ENCODE measurements at regions not wholly inside any gene's neighbourhood (a gene's known extent, or its start where the extent isn't known, plus 50 kb on each side); places are given as distances from the start of the nearest gene placed in this dataset.

DNA sequence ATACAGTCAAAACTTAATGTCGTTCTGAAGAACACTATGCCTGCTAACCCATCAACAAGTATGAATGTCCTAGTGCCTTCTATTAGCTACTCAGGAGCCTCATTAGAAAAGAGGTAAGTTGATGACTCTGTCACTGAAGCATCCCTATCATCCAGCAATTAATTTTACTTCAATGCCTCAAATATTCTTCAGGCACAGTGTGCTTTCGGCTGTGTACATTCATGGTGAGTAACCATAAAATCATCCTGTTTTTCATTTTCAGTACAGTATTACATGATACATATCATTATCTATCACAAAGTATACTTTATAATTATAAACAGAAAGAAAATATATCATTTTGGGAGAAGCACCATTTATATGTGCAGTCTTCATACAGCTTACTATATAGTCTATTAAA is 495.5 kb upstream of the ZWINT start:
- no peak for DNase-seq (ENCODE audit: low read depth)

DNA sequence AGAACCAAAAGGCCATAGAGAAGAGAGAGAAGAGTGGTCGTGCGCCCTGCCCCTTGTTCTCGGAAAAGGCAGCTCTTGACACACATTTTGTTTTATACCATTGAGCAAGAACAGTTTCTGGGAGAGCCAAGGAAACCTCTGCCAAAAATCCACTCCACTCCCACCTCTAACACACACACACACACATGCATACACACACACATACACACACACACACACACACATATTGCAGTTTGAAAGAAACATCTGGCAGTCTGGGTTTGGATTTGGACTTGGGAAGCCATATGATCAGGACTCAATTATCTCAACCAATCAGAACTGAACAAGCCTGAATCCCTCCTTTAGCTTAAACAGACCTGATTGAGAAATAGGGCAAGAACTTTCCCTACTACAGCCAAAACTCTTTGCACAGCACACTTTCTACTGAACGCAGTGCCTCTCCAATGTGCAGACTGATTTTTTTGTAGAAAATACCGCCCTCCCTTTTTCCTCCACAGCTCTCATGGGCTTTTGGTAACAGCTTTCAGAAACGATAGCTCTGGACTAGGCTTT is 484.0 kb upstream of the ZWINT start:
- DNase-seq (ENCODE audit: low read depth) = no peak

DNA sequence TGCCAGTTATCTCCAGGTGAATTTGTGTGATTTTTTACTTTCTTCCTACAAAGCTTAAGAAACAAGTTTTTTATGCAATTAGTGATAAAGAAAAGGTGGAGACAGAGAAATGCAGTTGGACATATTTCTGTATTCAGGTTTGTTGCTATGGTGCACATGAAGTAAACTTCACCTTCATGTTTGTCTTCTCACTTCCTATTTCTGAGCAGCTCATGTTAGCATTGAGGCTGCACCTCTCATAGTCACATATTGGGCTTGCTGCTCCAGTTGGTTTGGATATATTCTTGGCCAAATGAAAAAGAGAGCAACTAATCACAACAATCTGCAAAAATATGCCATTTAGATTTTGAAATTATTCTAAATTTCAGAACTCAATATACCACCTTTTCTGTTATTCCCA is 475.6 kb upstream of the ZWINT start:
- no peak for DNase-seq (ENCODE audit: low read depth)

DNA sequence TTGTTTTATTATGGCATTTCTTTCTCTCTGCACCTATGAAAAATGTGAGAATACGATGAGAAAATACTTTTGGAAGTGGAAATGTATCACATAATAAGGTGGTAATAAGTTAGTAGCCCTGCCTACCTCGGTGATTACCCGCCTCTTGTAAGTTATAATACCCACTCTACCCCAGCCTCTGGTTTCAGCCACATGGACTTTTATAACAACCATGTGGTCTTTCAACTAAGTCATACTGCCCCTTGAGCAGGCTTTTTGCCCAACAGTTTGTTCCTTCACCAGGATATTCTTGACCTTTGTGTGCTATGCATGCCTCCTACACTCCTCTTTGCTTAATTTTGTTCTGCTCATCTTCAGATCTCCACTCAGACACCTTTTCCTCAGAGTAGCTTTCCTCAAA is 470.6 kb upstream of the ZWINT start:
- DNase-seq (ENCODE audit: low read depth) = no peak

DNA sequence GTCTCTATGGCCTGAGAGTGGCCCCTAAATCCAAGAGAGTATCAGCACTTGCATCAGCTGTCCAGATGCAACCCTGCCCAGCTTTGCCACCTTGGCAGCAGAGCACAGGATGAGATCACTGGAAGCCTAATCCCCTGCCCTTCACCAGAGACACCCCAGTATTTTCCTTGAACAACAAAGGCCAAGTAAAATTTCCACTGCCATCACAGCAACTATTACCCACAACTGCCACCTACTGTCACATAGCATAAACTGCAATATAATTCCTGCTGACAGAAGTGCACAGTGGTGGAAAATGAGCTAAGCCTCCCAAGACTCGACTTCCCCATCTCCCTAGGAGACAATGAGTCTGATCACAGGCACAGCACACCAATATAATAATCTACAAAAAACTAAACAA is 462.8 kb upstream of the ZWINT start:
- DNase-seq (ENCODE audit: low read depth) = no peak

DNA sequence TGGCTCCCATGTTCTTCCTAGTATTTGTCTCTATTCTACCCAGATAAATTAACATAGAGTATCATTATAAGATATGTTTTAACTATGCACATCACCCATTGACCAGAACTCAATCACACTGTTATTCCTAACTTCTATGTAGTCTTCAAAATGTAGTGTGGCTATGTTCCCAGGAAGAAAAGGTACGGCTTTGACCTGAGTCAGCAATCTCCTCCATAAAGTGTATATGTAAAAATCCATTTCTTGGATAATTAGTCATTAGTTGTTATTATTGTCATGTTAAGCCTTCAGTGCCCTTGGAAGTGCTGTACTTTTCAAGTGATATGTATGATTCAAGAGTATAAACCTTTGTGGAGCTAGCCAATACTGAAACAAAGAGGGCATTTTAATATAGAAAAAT is 444.0 kb upstream of the ZWINT start:
- no peak for DNase-seq (ENCODE audit: low read depth)

DNA sequence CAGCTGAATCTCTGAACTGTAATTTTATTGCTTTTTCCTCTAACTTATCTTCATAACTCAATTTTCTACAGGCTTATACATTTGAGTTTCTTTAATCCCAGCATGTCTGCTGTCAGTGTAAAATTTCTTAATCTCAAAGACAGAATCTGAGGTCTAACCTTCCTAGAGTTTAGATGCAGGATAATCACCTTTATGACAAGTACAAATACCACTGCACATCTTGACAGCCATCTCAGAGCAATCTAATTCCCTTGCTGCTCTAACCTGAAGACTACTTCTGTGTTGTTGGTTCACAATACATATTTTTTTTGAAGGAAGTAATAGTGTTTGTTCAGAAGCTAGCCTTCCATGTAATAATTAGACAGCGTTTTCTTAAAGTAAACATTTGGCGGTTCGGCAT is 424.2 kb upstream of the ZWINT start:
- no peak for DNase-seq (ENCODE audit: low read depth)

DNA sequence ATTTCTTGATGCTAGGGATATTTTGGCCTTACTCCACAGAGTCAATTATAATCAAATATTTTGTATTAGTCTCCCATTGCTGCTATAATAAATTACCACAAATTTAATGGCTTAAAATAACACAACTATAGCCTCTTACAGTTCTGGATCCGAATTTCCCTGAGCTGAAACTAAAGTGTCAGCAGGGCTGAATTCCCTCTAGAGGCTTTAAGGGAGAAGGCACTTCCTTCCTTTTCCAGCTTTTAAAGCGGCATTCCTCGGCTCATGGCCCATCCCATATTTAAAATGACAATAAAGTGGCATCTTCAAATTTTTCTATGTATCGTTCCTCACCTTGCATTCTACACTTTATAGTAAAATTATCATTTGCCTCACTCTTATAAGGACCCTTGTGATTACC is 421.4 kb upstream of the ZWINT start:
- DNase-seq (ENCODE audit: low read depth) = no peak

DNA sequence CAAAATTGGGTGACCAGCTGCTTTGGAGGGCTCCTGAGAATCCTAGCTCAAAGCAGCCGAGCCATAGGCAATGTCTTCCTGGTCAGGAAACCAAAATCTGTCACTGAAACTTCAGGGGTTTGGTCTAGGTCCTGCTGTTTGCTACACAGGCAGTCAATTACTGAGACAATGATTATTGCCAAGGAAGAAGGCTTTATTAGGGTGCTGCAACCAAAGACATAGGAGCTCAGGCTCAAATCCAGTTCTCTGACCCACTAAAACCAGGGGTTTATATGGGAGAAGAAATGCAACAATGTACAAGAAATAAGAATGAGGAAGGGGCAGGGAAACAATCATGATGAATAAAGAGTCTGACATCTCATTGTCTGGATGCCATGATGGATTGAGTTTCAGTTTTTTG is 410.3 kb upstream of the ZWINT start:
- DNase-seq (ENCODE audit: low read depth) = no peak

DNA sequence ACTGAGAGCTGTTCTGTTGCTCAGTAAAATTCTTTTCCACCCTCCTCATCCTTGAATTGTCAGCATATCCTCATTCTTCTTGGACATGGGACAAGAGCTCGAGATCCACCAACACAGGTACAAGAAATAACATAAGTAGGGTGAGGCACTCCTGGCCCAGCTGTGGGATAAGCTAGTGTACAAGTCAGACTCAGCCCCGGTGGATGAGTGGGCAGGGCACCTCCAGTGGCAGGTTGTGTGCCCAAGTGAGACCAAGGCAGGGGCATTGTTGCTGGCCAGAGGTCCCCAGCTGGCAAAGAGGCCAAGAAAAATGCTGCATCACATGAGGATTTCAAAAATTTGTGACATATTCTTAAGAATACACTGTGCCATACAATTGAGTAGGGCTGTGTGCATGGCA is 402.0 kb upstream of the ZWINT start:
- DNase-seq (ENCODE audit: low read depth) = no peak

DNA sequence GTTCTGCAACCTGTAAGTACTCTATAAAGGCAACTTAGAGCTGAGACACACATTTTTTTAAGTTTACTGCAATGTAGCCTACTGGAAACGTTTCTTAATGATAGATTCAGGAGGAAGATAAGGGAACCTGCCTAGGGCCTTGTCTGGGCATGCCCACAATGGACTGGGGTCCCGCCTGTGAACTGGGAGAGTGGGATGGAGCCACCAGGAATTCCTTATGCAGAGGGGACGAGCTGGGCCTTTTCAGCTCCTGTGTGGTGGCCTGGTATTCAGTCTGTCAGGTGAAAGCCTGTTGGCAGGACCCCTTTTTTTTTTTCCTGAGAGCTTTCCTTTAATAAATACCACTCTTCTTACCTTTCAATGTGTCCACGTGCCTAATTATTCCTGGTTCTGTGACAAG is 384.4 kb upstream of the ZWINT start:
- DNase-seq (ENCODE audit: low read depth) = no peak

DNA sequence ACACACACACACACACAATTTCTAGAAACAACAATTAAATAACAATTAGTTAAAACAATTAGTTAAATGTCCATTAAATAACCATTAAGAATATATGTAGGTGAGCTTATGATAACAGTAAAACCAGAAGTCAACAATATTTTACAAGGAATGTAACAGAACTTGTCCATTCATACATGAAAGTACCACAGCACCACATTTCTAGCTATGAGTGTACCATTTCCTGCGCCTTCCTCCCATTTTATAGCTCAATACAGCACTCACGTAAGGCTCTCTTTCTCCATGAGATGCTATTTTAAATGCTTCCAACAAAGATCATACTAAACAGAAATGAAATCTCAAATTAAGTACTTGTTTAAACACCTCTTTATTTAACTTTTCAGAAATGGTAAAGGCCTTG is 367.3 kb upstream of the ZWINT start:
- DNase-seq (ENCODE audit: low read depth) = no peak

DNA sequence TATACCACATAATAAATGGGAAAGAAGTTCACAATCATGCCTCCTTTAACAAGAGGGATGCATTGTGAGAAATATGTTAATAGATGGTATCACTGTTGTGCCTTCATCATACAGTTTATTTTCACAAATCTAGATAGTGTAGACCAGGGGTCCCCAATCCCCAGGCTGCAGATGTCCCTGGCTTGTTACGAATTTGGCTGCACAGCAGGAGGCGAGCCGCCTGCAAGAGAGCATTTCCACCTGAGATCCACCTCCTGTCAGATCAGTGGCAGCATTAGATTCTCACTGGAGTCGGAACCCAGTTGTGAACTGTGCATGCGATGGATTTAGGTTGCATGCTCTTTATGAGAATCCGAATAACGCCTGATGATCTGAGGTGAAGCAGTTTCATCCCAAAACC is 361.9 kb upstream of the ZWINT start:
- no peak for DNase-seq (ENCODE audit: low read depth)

DNA sequence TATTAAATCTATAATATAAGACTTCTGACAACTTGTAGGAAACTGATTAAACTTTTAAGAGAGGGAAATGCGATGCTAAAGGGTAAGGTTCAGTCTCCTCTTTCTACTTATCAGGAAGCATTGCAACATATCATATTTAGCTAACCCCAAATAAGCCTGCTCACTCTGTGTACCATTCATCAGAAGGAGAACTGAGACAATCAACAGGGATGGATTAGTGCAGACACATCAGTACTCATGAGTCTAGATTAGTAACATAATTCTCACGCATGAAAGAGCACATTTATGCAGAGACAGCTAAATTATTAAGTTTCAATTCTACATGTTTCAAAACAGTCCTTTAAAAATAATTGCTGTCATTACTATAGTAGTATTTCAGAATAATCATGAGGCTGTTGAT is 354.2 kb upstream of the ZWINT start:
- DNase-seq (ENCODE audit: low read depth) = no peak

DNA sequence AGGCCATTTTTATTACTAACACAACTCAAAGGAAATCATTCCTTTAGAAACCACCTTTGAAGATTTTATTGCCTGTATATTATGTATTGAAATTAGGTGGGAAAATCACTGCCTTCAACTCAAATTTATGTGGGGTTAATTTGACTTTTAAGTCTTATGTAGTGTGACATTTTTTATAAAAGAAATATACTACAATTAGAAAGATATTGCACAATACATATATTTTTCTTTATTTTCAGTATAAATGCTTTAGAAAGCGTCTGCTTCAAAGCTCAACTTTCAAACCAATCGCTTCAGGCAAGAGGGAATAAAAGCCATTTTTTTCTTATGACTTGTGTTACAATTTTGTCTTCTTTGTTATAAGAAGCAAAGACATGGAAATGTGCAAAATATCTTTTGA is 337.4 kb upstream of the ZWINT start:
- no peak for DNase-seq (ENCODE audit: low read depth)

DNA sequence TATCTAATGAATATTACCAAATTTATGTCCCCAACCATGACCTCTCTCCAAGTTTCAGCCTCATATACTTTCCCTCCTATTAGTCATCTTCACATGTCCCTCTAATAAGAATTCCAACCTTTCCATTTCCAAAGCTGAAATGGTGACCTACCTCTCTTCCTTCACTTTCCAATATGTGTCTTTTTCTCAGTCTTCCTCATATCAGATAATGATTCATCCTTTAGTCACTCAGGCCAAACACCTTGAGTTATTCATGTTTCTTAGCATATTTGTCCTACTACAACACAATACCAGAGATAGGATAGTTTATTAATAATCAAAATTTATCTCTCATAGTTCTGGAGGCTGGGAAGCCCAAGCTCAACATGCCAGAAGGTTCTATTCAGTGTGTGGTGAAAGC is 318.5 kb upstream of the ZWINT start:
- DNase-seq (ENCODE audit: low read depth) = no peak

DNA sequence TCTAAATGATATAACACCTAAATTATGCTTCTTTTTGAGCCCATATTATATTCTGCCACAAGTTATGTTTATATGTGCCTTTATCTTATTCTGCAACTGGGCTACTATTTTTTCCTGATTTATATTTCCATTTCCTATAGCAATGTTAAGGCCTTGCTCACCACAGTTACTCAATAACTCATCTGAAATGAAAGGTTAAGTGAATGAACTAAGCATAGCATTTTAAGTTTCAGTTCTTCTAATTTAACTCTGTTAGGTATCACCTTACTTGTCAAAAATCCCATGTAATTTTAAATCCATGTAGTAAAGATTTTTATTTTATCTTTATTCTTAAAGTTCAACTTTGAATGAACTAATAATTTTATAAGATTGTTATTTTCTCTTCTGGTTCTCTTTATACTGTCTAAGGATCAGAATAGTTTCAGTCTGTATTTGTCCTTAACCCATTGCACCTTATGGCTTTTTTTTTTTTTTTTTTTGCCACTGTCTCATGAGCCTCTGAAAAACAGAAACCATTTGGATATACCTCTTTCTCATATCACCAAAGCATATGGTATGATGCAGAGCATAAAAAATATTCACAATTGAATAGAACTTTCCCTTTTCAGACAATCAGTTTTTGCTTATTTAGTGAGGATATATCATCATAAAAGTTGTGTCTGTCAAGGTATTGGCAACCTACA is 301.8 kb upstream of the ZWINT start:
- DNase-seq (ENCODE audit: low read depth) = no peak

DNA sequence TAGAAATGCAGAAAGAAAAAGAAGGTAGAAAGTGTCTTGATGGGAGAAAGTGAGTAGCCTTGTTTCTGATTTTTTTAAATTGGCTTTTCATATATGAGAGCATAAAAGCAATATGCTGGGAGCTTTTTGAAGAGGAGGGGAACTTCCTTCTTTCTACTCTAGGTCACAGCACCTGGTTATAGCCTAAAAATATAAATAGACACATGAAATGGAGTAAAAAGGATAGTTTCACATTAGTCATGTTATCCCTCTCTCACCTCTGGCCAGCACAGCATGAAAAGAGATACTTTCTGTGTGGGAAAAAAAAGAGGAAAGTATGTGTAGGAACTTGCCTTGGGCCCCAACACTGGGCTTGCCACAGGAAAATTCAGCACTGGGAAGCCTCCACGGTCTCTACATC is 292.2 kb upstream of the ZWINT start:
- DNase-seq (ENCODE audit: low read depth) = no peak

DNA sequence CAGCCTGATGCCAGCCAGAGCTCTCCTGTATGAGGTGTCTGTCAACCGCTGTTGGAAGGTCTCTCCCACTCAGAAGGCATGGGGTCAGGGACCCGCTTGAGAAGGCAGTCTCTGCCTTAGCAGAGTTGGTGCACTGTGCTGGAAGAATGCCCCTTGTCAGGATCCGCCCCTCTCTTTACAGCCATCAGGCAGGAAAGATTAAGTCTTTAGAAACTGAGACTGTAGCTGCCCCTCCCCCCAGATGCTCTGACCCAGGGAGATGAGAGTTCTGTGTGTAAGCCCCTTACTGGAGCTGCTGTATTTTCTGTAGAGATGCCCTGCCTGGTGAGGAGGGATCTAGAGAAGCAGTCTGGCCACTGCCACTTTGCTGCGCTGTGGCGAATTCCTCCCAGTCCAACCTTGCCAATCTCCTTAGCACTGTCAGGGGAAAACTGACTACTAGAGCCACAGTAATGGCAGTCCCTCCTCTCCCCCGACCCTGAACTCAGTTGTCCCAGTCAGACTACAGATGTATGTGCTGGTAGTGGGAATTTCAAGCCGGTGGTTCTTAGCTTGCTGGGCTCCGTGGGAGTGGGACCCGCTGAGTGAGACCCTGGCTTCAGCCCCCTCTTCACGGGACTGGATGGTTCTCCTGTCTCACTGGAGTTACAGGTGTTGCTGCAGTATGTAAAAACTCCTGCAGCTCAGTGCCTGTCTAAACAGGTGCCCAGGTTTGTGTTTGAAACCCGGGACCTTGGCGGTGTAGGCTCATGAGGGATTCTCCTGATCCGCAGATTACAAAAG is 285.5 kb upstream of the ZWINT start:
- no peak for DNase-seq (ENCODE audit: low read depth)

DNA sequence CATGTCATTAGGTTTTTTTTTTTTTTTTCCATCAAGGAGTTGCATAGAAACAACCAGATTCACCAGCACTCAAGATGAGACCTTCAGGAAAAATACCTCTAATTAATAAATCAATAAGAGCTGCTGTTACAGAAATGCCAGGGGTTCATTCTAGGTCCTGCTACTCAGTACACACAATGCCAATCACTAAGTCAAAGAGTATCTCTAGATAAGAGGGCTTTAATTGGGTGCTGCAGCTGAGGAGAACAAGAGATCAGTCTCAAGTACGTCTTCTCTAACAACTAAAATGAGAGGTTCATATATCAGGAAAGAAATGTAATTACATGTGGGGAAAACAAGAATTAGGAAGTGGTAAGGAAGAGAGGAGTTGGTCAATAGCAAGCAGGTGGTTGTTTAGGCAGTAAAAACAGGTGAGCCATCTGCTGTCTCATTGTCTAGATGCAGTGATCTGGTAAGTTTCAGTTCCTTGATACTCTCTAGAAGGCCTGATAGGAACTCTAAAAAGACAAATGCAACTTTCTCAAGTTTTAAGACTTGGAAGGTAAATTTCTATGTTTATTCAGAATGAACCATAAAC is 272.9 kb upstream of the ZWINT start:
- DNase-seq (ENCODE audit: low read depth) = no peak

DNA sequence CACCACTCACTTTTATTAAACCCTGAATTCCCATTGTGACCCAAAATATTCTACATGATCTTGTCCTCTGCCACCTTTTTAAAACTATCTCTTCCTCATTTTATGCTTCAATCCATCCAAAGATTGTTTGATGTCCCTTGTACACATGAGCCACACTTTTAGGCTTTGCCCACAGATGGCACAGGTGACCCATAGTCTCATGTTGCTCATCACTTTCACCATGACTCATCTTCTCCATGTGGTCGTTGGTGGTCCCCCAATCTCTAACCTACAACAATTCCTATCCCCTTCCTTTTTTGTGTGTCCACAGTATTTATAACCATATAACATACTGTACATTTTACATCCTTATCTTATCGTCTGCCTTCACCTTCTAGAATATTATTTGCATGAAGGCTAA is 271.5 kb upstream of the ZWINT start:
- no peak for DNase-seq (ENCODE audit: low read depth)

DNA sequence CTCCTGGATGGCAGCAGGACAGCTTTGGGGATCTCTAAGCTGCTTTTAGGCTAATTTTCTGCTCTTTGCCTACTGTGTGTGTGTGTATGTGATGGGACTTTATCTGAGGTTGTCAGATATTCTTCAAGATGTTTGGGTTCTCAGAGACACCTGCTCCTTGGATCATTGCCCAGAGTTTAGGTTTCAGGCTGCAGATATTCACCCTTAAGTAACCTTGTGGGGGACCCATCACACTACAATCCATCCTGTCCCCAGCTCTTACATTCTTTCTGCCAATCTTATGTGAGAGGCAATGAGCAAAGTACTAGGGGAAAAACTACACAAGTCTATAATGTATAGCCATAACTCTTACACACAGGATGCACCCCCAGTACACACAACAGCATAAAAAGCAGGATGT is 263.0 kb upstream of the ZWINT start:
- no peak for DNase-seq (ENCODE audit: low read depth)

DNA sequence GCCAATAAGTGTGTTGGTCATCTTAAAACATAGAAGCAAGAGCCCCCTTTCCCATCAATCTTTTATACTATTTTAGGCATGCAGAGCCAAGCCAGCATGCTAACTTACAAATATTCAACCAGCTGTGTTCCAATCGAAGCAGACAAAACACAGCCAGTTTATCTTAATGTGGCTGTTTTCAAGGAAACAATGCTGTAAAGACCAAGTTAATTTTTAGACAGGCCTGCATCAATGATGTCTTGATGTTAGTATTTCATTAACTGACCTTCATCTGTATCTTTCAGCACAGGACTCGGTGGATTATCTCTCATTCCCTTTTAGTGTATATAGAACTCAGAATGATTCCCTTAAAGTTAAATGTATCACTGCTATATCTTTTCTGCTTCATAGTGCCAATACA is 262.0 kb upstream of the ZWINT start:
- no peak for DNase-seq (ENCODE audit: low read depth)
